NOMO-1 (cell line): ENCODE measurements at regions not wholly inside any gene's neighbourhood (a gene's known extent, or its start where the extent isn't known, plus 50 kb on each side); places are given as distances from the start of the nearest gene placed in this dataset.
"Not testable (repeated sequence)": the region's sequence is repeated elsewhere in the genome, so short reads cannot be mapped to it uniquely, and the experiment has no call there.

Experiments
- DNase-seq, 2 experiments: peaks; one replicate each; lab custom pipeline; 2025; ENCODE audit not compliant: unreplicated experiment in 2 of 2; lab: John Stamatoyannopoulos, UW

DNA sequence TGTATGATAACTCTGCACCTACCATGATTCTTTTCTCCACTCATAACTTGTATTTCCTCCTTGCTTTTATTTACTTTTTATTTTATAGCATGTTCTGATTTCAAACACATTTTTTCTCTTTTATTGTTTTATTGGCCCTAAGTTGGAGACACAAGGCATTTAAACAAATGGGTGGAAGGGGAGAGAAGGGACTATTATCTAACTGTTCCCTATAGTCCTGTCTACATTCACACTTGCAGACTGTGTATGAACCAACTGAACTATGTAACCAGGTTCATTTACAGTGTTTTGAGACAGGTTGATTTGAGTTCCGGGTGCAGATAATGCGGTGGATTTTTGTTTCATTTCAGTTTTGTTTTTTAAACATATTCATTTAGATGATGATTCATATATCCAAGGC, 830.6 kb upstream of the SEMA6A start:
- no peak for DNase-seq

DNA sequence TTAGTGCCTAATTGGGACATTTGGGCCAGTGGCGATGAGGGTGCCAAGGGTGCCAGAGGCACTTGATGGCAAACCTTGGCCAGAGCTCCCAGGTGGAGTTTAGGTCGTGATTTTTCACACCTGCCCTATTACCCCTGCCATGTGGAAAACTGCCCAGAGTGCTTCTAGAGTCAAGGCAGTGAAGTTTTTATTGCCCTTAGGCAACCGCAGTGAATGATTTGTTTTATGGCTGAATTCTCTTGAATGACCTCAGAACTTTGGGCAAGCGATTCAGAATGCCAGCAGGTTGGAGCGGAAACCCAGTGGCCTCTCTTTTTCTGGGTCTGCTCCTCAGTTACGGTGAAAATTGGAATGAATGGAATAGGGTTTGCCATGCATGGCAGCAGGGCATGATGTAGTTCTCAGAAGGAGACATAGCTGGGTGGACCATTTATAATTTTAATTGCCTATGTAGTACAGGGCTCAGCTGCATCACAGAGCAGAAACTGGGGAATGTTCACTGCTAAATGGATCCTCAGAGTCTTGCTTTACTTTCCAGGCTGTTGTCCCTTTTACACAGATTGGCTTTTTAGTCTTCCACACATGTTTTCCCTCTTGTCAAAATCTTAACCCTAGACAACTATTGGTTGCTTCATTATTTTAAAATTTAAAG, 820.0 kb upstream of the SEMA6A start:
- no peak for DNase-seq

DNA sequence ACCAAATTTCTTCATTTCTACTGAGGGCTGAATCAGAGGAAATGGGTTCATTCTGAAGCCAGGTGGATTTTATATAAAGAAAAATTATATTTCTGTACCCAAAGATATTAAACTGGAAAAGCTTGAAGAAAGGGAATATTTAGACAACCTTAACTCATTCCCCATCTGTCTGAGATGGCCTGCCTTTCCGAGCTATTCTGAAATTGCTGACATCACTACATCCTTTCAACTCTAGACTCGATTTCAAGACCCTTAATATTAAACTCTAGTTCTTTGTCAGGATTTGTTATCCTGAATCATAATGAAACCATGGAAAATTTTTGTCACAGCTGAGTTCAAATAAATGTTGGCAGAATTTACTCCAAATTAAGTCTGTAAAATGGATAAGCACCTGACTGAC, 818.5 kb upstream of the SEMA6A start:
- DNase-seq, result no peak

DNA sequence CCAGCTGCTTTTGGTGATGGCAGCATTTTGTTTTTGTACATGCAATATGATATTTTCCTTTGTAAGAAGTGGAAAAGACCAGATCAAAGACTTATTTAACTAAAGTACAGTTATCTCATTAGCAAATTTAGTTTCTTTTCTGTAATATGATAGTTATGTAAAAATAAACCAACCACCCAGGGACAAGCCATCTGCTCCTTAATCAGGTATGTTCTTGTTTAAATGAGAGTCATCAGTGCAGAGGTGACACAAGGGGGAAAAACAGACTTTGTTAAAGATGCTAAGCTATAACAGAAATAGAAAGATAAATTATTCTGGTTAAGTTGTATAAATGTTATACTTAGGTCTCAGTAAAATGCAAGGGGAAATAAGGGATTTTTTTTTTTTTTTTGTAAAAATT, 805.7 kb upstream of the SEMA6A start:
- DNase-seq, result no peak

DNA sequence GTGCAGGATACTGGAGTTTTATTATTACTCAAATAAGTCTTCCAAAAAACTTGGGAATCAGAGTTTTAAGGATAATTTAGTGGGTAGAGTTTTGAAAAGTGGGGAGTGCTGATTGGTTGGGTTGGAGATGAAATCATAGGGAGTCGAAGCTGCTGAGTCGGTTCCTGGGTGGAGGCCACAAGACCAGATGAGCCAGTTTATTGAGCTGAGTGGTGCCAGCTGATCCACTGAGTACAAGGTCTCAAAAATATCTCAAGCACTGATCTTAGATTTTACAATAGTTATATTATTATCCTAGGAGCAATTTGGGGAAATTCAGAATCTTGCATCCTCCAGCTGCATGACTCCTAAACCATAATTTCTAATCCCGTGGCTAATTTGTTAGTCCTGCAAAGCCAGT, 804.9 kb upstream of the SEMA6A start:
- no peak for DNase-seq

DNA sequence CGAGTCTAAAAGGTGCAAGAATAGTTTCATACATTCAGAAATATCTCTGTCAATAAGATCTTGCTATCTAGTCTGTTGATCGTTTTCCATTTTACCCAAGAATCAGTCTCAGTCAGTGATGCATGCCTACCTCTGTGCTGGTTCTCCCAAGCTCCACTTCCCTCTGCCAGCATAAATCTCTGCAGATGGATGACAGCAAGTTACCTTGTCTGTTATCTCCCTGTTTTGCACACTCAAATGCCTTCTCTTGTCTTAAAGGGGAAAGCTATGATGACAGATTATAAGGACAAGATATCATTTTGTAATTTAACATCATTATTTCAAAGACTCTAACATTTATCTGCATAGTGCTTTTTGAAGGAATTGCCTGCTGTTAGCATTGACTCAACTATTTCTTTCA, 802.1 kb upstream of the SEMA6A start:
- no peak for DNase-seq

DNA sequence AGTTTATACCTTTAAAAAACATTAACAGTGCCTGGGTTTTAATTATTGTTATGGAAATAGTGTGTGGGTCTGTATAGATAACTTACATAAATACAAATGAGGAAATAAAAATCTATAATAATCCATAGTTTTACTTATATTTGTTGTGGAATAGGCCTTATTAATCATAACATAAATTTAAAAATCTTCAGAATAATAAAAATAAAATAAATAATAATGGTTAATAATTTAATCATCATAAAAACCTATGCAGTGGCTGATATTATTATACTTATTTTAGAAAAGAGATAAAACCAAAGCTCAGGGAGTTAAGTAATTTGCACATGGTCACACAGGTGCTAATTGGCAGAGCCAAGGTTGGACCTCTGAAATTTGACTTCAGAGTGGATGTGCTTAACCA, 785.3 kb upstream of the SEMA6A start:
- no peak for DNase-seq

DNA sequence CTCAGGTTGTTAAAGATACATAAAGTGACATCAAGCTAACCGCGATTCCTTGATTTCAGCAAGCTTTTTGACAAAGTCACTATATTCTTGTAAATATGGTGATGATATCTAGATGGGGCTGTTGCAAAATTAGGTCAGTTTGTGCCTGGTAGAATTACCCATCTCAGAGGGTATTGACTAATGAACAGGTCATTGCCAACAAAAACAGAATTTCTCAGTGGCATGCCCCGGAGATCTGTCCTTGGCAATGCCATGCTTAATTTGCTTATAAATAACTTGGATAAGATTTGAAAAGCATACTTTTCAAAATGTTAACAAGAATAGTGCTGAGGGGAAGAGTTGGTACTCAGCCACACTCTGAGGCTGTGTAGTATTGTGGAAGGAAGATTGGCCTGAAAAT, 783.3 kb upstream of the SEMA6A start:
- no peak for DNase-seq

DNA sequence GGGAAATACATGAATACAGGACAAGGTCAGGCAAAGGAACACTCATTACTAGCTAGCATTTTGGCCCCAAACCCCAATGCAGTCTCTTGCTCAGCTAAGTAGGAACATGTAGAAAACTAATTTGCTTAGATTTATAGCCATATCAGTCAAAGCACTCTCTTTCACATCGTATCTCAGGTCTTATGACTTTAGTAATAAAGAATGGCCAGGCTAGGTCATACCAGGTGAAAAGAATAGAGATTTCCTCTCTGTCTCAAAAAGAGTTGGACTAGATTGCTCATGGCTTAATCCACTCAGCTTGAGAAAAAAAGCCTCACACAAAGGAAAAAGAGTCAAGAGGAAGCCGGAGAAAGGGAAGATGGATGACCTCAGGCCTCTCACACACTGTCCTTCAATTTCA, 772.7 kb upstream of the SEMA6A start:
- no peak for DNase-seq

DNA sequence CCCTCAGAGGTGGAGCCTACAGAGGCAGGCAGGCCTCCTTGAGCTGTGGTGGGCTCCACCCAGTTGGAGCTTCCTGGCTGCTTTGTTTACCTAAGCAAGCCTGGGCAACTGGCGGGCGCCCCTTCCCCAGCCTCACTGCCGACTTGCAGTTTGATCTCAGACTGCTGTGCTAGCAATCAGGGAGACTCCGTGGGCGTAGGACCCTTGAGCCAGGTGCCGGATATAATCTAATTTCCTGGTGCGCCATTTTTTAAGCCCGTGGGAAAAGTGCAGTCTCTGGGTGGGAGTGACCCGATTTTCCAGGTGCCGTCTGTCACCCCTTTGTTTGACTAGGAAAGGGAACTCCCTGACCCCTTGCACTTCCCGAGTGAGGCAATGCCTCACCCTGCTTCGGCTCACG, 769.1 kb upstream of the SEMA6A start:
- DNase-seq, result not testable (repeated sequence)

DNA sequence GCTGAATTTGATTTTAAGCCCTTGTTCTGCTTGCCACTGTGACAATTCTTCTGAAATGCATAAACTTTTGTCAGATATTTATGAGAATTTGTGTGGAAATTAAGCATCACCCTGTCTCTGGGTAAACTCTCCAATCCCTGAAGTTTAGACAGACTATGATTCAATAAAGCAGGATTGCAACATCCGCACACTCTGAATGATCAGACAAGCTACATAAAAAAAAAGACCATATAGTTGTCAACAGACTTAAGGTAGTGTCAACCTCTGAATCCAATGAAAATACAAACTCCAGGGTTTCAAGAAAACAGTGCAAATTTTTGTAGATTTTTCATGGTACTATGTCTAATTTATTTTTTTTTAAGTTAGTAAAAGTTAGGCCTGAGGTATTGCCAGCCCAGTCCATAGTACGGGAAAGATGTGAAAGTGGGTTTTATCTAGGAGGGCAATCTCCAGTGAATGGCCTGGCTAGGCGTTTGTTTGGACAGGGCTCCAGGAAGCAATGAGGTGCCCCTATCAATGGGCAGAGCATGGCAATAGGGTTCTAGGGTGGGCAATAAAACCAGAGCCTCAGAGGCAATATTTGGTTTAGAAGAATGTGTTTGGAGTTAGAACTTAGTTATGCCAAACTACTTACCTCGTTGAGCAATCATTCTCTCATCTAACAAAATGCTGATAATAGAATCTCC, 762.6 kb upstream of the SEMA6A start:
- no peak for DNase-seq

DNA sequence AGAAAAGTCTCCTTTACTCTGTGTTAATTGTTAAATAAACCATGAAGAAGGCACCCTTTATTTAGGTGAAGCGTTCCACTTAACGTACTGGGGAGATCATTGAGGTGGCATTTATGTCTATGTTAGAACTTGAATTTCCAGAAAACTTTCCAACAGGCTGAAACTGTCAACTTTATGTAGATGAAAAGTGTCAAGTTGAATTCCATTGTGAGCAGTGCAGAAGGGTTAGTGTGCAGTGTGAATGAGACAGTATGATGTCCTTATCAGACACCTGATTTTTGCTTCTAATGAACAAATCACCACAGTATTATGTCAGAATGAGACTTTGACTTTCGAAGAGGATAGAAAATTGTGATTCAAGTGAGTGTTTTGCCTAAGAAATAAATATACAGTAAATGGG, 761.6 kb upstream of the SEMA6A start:
- DNase-seq, result no peak

DNA sequence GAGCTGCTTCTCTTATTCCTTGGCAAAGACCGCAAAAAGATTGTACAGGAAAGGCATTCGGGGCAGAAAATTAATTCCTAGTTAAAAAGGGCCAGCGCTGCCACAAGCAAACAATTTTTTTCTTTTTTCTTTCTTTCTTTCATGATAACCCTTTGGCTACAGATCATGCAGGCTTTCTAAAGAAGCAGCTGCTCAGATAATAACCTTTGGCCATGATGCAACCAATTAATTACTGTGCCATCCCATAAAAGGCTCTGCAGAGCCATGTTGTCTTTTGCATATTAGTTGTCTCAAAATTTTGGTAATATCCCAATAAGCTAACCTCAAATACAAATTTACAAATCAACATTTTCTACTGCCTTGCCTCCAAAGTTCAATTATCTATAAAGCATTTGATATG, 758.4 kb upstream of the SEMA6A start:
- DNase-seq, result no peak

DNA sequence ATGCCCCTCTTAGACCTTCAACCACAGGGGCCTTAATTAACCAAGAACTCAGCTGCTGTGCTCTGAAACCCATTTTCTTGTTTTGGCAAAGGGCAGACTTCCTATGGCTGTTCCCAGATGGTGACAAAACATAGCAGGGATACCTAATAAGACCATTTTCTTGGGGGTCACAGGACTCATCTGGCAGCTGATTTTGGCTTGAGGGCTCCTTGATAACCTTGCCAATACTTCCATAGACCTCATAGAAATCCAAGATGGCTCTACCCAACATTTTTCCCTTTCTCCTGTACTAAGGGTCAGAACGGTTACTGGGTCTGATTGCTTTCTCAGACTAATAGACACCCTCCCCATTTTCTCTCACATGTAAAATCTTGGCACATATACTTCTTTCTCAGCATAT, 757.7 kb upstream of the SEMA6A start:
- DNase-seq, result no peak

DNA sequence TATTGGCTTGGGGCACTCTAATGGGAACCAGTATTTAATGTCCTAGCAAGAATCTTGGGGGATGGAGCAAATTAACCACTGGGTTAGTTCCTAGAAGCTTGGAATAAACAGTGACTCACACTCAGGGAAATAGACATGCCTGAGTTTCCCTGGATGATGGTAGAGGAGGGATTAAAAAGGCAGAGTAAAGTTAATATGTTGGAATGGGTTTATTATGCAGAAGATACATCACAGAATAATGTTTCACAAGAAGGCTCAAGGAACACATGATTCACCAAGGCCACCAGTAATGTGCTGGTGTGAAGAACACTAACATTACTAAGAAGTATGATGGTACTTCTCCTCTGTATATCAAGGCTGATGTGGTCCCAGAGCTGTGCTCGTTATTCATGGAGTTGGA, 752.9 kb upstream of the SEMA6A start:
- DNase-seq, result no peak

DNA sequence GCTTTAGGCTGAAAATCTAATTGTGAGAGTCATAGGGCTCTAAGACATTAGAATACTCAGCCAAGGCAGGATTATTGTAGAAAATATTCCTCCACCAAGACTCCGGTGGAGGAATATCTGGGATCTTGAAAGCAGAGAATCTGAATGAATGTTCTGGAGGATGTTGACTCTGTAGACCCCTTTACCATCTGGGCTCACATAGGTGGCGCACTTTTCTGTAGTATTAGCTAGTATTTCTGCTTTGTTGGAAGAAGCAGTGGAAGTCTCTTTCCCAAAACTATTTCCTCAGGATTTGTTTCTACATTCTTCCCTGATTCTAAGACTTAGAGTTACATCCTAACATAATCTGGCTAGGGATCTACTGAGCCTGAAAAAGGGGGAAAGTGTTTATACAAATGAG, 752.4 kb upstream of the SEMA6A start:
- DNase-seq, result no peak

DNA sequence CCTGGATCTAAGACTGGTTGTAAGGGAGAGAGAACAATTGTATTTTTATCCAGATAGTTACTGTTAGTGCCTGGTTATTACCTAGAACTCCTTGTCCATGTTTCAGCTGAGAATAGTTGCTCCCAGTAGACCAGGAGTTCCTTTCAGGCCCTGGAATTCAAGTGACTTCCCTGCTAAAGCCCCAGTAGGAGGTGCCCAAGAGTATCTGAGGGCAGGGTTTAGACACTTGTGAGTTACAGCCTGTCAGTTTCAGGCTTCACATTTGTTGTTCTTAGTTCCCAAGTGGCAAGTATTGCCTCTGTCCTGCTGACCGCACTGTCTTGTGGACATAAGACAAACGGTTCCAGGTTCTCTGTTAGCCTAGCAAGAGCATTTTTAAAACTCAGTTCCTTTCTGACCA, 743.9 kb upstream of the SEMA6A start:
- no peak for DNase-seq

DNA sequence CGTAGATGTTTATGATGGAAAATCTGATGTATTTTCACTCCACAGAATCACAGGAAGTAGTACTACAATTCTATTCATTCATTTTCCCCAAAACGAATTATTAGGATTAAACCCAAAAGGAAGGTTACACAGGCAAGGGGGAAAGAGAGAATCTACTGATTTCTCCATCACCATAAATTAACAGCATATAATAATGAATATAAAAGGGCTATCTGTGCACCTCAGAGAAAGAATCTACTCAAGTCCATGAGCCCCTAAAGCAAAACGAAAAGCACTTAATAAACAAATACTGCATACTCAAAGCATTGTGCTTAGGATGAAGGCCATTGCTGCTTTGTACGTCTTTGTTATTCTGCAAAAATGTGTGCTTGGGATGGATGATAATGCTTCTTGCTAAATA, 740.5 kb upstream of the SEMA6A start:
- DNase-seq, result no peak

DNA sequence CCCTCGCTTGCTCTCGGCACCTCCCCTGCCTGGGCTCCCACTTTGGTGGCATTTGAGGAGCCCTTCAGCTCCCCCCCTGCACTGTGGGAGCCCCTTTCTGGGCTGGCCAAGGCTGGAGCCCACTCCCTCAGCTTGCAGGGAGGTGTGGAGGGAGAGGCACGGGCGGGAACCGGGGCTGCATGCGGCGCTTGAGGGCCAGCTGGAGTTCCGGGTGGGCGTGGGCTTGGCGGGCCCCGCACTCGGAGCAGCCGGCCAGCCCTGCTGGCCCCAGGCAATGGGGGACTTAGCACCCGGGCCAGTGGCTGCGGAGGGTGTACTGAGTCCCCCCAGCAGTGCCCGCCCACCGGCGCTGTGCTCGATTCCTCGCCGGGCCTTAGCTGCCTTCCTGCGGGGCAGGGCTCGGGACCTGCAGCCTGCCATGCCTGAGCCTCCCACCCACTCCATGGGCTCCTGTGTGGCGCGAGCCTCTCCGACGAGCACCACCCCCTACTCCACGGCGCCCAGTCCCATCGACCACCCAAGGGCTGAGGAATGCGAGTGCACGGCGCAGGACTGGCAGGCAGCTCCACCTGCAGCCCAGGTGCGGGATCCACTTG, 730.0 kb upstream of the SEMA6A start:
- DNase-seq, result not testable (repeated sequence)

DNA sequence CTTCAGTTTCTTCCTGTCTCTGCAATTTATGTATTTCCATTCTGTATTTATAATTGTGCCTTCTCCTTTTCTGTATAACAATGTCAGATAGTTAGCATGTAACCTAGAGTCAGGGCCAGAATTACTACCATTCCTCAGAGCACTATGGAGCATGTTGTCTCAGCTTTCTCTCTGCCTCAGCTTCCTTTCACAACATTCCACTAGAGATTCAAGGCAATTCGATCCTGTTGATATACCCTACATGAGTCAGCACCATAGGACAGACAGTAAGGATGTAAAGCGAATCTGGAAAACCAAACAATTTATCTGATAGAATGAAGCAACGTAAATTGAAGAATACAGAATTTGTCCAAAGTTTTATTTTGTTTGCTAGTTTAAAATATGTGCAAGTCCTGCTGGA, 728.3 kb upstream of the SEMA6A start:
- DNase-seq, result no peak

DNA sequence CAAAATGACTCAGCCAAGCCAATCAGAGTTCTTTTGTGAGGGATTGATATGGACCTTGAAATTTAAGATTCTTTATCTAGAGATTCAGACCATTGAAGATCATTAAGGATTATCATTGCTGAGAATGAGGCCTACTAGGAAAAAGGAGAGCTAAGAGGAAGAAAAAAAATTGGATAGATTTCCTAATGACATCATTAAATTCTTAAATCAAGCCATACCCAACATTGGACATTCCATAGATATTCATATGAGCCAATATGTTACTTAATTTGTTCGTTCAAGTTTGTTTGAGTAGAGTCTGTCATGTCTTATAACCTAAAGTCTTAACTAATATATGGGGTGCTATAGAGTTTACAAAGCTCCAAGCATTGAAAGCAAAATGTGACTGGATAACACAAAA, 727.9 kb upstream of the SEMA6A start:
- DNase-seq, result no peak

DNA sequence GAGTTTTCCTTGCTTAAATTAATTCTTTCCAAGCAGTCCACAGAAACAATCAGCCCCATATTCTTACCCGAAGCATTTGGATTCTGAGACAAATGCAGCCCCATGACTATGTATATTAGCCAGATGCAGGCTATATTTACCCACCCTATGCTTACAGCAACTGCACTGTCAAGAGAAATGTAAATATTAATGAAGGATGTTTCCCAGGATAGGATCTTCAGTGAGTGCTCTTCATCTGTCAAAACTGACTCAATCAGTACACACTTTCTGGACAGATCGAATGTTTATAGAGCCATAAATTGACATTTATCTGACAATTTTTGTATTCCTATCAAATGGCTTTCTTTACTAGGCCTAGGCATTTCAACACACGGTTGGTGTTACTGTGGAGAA, 725.3 kb upstream of the SEMA6A start:
- DNase-seq, result no peak
